Astrocyte (in vitro differentiated cells and primary cell): ENCODE measurements at regions not wholly inside any gene's neighbourhood (a gene's known extent, or its start where the extent isn't known, plus 50 kb on each side); places are given as distances from the start of the nearest gene placed in this dataset.

Source experiments
- DNase-seq: peaks from one replicate; pipeline ENCODE4 v3.0.0-alpha.2; 2010; ENCODE audit warnings: low read depth
- FAIRE-seq: peaks from 2 replicates; lab custom pipeline; 2011; peaks lifted over from hg19 to GRCh38; lab: Jason Lieb, UNC
- H2AFZ ChIP-seq: 2 replicates; pipeline ENCODE4 v1.6.0; 2012; ENCODE audit warnings: low read depth, low read length, inconsistent platforms
- H3K27ac ChIP-seq: 2 replicates; pipeline ENCODE4 v1.5.1; 2011; ENCODE audit warnings: low read depth, low read length, inconsistent platforms
- H3K27me3 ChIP-seq: 2 replicates; pipeline ENCODE4 v1.6.0; 2011; ENCODE audit warnings: low read length, inconsistent platforms; ENCODE audit not compliant: insufficient read depth
- H3K36me3 ChIP-seq: 2 replicates; pipeline ENCODE4 v1.5.1; 2011; ENCODE audit warnings: low read length, inconsistent platforms; ENCODE audit not compliant: insufficient read depth
- H3K4me1 ChIP-seq: 2 replicates; pipeline ENCODE4 v1.5.1; 2011; ENCODE audit warnings: low read length, inconsistent platforms; ENCODE audit not compliant: insufficient read depth
- H3K4me2 ChIP-seq: 2 replicates; pipeline ENCODE4 v1.6.0; 2012; ENCODE audit warnings: low read length, inconsistent platforms
- H3K4me3 ChIP-seq: 2 replicates; pipeline ENCODE4 v1.5.1; 2011; ENCODE audit warnings: low read depth, mild to moderate bottlenecking, low read length, inconsistent platforms; ENCODE audit not compliant: insufficient read depth
- H3K79me2 ChIP-seq: 2 replicates; pipeline ENCODE4 v1.6.0; 2012; ENCODE audit warnings: mild to moderate bottlenecking, low read length, inconsistent platforms; ENCODE audit not compliant: insufficient read depth
- H3K9ac ChIP-seq: 2 replicates; pipeline ENCODE4 v1.6.0; 2012; ENCODE audit warnings: mild to moderate bottlenecking, low read length, inconsistent platforms
- H3K9me3 ChIP-seq: 2 replicates; pipeline ENCODE4 v1.5.1; 2012; ENCODE audit warnings: low read depth, mild to moderate bottlenecking, low read length, inconsistent platforms; ENCODE audit not compliant: insufficient read depth
- H4K20me1 ChIP-seq: 2 replicates; pipeline ENCODE4 v1.6.0; 2012; ENCODE audit warnings: low read length, inconsistent platforms; ENCODE audit not compliant: insufficient read depth
- H3K27ac Mint-ChIP-seq: one replicate; pipeline ENCODE4 v1.8.0; 2021; ENCODE audit warnings: mild to moderate bottlenecking, mixed read lengths; ENCODE audit not compliant: unreplicated experiment
- H3K27me3 Mint-ChIP-seq: one replicate; pipeline ENCODE4 v1.8.0; 2021; ENCODE audit warnings: low read depth, mixed read lengths; ENCODE audit not compliant: unreplicated experiment
- H3K36me3 Mint-ChIP-seq: one replicate; pipeline ENCODE4 v1.8.0; 2021; ENCODE audit warnings: low read depth, mixed read lengths; ENCODE audit not compliant: unreplicated experiment
- H3K4me1 Mint-ChIP-seq: one replicate; pipeline ENCODE4 v1.8.0; 2021; ENCODE audit warnings: low read depth, mixed read lengths; ENCODE audit not compliant: unreplicated experiment
- H3K4me3 Mint-ChIP-seq: one replicate; pipeline ENCODE4 v1.8.0; 2021; ENCODE audit warnings: mild to moderate bottlenecking, moderate library complexity, mixed read lengths; ENCODE audit not compliant: unreplicated experiment
- H3K9me3 Mint-ChIP-seq: one replicate; pipeline ENCODE4 v1.8.0; 2021; ENCODE audit warnings: mild to moderate bottlenecking, mixed read lengths; ENCODE audit not compliant: unreplicated experiment
- CTCF ChIP-seq: IDR thresholded peaks from 2 replicates; pipeline ENCODE4 v1.5.1; 2011; ENCODE audit warnings: low read depth, mild to moderate bottlenecking, inconsistent platforms, low read length, moderate library complexity; ENCODE audit not compliant: insufficient read depth
- EZH2 ChIP-seq: IDR thresholded peaks from 2 replicates; pipeline ENCODE4 v1.6.1; 2012; ENCODE audit warnings: mild to moderate bottlenecking, low read length, inconsistent platforms; ENCODE audit not compliant: insufficient read depth

- H3K9ac ChIP-seq = no peak overlapping the region
- Mint-ChIP-seq H3K27ac (no peak overlapping the region), H3K27me3 (no peaks in the 10 kb centered on the region), H3K36me3 (no peaks in the 10 kb centered on the region), H3K9me3 (no peaks in the 10 kb centered on the region), H3K4me3 (no peak overlapping the region), H3K4me1 (peaks cover 19% of the 10 kb centered on the region)
- FAIRE-seq = no peak
- peak; percentile 1 for DNase-seq
- H3K36me3 ChIP-seq = no peaks in the 10 kb centered on the region
- no peak overlapping the region for H3K4me3 ChIP-seq
- no peak overlapping the region for H3K27ac ChIP-seq
- no peak overlapping the region for H2AFZ ChIP-seq
- H4K20me1 ChIP-seq = no peaks in the 10 kb centered on the region
- no peaks in the 10 kb centered on the region for H3K4me1 ChIP-seq
- TF ChIP-seq EZH2 (no peak), CTCF (no peak)
- no peaks in the 10 kb centered on the region for H3K9me3 ChIP-seq
- H3K79me2 ChIP-seq = no peaks in the 10 kb centered on the region
- H3K27me3 ChIP-seq = no peaks in the 10 kb centered on the region
- no peak overlapping the region for H3K4me2 ChIP-seq
These were observed 536.6 kb upstream of the CXADR start for GRCh38 chr21:16976193-16976592.

- FAIRE-seq (no peak), DNase-seq (no peak)
- Histone ChIP-seq H3K9me3 (no peaks in the 10 kb centered on the region), H3K4me3 (no peak overlapping the region), H3K4me1 (no peaks in the 10 kb centered on the region), H3K4me2 (no peak overlapping the region), H4K20me1 (no peaks in the 10 kb centered on the region), H2AFZ (no peak overlapping the region), H3K9ac (no peak overlapping the region), H3K79me2 (no peaks in the 10 kb centered on the region), H3K36me3 (no peaks in the 10 kb centered on the region), H3K27ac (no peak overlapping the region), H3K27me3 (no peaks in the 10 kb centered on the region)
- TF ChIP-seq CTCF (no peak), EZH2 (no peak)
- Mint-ChIP-seq H3K36me3 (no peaks in the 10 kb centered on the region), H3K4me1 (peaks cover 19% of the 10 kb centered on the region), H3K9me3 (no peaks in the 10 kb centered on the region), H3K4me3 (no peak overlapping the region), H3K27ac (no peak overlapping the region), H3K27me3 (no peaks in the 10 kb centered on the region)
These were observed 534.4 kb upstream of the CXADR start for GRCh38 chr21:16978309-16978895.

- no peak overlapping the region for H2AFZ ChIP-seq
- H3K4me3 ChIP-seq = no peak overlapping the region
- no peaks in the 10 kb centered on the region for H3K36me3 ChIP-seq
- no peak overlapping the region for H3K9ac ChIP-seq
- no peaks in the 10 kb centered on the region for H3K79me2 ChIP-seq
- Mint-ChIP-seq H3K9me3 (no peaks in the 10 kb centered on the region), H3K27me3 (no peaks in the 10 kb centered on the region), H3K4me3 (no peak overlapping the region), H3K27ac (no peak overlapping the region), H3K4me1 (peaks cover 19% of the 10 kb centered on the region), H3K36me3 (no peaks in the 10 kb centered on the region)
- H3K4me1 ChIP-seq = no peaks in the 10 kb centered on the region
- no peaks in the 10 kb centered on the region for H4K20me1 ChIP-seq
- FAIRE-seq (no peak), DNase-seq (no peak)
- no peaks in the 10 kb centered on the region for H3K9me3 ChIP-seq
- no peak overlapping the region for H3K4me2 ChIP-seq
- H3K27me3 ChIP-seq = no peaks in the 10 kb centered on the region
- TF ChIP-seq EZH2 (no peak), CTCF (no peak)
- H3K27ac ChIP-seq = no peak overlapping the region
These were observed 533.3 kb upstream of the CXADR start for GRCh38 chr21:16979574-16979973.
